Nephron (organoid): ENCODE measurements at regions not wholly inside any gene's neighbourhood (a gene's known extent, or its start where the extent isn't known, plus 50 kb on each side); places are given as distances from the start of the nearest gene placed in this dataset.

Experiments
- H3K27ac Mint-ChIP-seq, 3 experiments: 2 replicates each; pipeline ENCODE4 v1.8.0; 2020; ENCODE audit warnings: mixed read lengths in 3 of 3, mild to moderate bottlenecking in 2 of 3, moderate library complexity in 1 of 3
- H3K27me3 Mint-ChIP-seq: 2 replicates; pipeline ENCODE4 v1.8.0; 2021; ENCODE audit warnings: low read depth, mild to moderate bottlenecking, moderate library complexity, mixed read lengths
- H3K36me3 Mint-ChIP-seq: 2 replicates; pipeline ENCODE4 v1.8.0; 2020; ENCODE audit warnings: low read depth, mixed read lengths
- H3K4me1 Mint-ChIP-seq: 2 replicates; pipeline ENCODE4 v1.8.0; 2020; ENCODE audit warnings: mixed read lengths
- H3K4me3 Mint-ChIP-seq, 3 experiments: 2 replicates each; pipeline ENCODE4 v1.8.0; 2020; ENCODE audit warnings: mild to moderate bottlenecking in 3 of 3, mixed read lengths in 3 of 3, moderate library complexity in 2 of 3
- H3K9me3 Mint-ChIP-seq: 2 replicates; pipeline ENCODE4 v1.8.0; 2020; ENCODE audit warnings: mixed read lengths
- TF ChIP-seq, protein P1 (sequence below), 3 experiments: fragments of 200-600 bp; sonication (generic); IDR thresholded peaks; one replicate each; pipeline ENCODE4 v1.5.0; 2021; ENCODE audit warnings: antibody characterized with exemption in 3 of 3; ENCODE audit not compliant: unreplicated experiment in 3 of 3

DNA sequence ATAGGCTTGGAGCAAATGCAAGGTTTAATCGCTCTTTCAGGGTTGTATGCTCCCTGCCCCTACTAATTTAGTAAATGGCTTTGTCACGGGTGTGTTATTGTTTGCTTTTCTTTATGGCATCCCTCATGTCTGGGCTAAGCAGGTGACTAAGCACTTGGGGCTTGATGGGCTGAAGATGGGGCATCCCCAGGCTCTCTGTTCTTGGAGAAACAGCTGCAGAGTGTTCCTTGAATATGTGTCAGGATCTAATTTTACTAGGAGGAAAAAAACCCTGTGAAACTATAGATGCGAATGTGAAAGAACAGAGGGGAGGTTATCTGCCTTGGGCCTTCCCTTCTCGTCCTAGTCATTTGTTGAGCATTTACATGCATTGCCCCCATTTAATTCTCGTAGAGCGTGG lies 94.7 kb upstream of the TAF1B start:
- peaks cover 21% of the 10 kb centered on the region for H3K27me3 Mint-ChIP-seq
- H3K36me3 Mint-ChIP-seq: no peaks in the 10 kb centered on the region
- H3K4me1 Mint-ChIP-seq: peaks cover 41% of the 10 kb centered on the region
- H3K9me3 Mint-ChIP-seq: no peaks in the 10 kb centered on the region
- peak overlapping the region in 1 of 3 experiments; percentile 13 for H3K27ac Mint-ChIP-seq
- H3K4me3 Mint-ChIP-seq: peak overlapping the region in 1 of 3 experiments; percentile 12
- TF ChIP-seq, protein P1, sequence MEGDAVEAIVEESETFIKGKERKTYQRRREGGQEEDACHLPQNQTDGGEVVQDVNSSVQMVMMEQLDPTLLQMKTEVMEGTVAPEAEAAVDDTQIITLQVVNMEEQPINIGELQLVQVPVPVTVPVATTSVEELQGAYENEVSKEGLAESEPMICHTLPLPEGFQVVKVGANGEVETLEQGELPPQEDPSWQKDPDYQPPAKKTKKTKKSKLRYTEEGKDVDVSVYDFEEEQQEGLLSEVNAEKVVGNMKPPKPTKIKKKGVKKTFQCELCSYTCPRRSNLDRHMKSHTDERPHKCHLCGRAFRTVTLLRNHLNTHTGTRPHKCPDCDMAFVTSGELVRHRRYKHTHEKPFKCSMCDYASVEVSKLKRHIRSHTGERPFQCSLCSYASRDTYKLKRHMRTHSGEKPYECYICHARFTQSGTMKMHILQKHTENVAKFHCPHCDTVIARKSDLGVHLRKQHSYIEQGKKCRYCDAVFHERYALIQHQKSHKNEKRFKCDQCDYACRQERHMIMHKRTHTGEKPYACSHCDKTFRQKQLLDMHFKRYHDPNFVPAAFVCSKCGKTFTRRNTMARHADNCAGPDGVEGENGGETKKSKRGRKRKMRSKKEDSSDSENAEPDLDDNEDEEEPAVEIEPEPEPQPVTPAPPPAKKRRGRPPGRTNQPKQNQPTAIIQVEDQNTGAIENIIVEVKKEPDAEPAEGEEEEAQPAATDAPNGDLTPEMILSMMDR (IDR thresholded peaks at IDR 0.05; ENCODE audit: unreplicated experiment in 3 of 3): no peak

DNA sequence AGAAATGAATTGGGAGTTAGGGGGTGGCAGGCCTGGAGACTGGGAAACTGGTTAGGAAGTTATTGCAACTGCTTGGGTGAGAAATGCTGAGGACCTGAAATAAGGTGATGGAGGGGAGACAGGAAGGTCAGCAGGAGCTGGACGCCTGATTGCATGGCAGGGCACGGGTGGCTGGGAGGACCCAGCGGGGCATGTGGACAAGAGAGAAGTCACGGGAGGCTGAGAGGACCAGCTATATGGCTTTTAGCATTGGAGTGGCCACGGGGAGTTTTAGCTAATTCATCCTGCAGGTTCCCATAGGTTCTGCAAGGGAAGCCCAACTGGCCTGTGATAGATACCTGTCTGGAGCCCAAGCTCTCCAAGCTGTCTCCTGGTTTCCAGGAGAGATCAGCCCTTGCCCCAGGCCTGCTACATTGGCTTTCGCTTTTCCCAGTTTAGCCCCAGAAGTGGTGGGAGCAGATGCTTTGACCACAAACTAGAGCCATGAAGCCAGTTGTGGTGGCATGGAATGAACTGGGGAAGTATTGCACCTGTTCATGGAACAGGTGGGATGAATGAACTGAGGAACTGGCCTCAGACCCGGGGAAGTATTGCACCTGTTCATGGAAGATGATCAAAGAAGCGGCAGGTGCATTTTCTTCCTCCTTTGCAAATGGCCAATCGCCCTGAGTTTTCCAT lies 93.6 kb upstream of the TAF1B start:
- Mint-ChIP-seq H3K36me3 (no peaks in the 10 kb centered on the region), H3K4me1 (peaks cover 51% of the 10 kb centered on the region), H3K27me3 (peaks cover 21% of the 10 kb centered on the region), H3K4me3 (peak overlapping the region in 1 of 3 experiments; percentile 8), H3K9me3 (no peaks in the 10 kb centered on the region), H3K27ac (no peak overlapping the region)
- TF ChIP-seq, protein P1 (IDR thresholded peaks at IDR 0.05; ENCODE audit: unreplicated experiment in 3 of 3): no peak

DNA sequence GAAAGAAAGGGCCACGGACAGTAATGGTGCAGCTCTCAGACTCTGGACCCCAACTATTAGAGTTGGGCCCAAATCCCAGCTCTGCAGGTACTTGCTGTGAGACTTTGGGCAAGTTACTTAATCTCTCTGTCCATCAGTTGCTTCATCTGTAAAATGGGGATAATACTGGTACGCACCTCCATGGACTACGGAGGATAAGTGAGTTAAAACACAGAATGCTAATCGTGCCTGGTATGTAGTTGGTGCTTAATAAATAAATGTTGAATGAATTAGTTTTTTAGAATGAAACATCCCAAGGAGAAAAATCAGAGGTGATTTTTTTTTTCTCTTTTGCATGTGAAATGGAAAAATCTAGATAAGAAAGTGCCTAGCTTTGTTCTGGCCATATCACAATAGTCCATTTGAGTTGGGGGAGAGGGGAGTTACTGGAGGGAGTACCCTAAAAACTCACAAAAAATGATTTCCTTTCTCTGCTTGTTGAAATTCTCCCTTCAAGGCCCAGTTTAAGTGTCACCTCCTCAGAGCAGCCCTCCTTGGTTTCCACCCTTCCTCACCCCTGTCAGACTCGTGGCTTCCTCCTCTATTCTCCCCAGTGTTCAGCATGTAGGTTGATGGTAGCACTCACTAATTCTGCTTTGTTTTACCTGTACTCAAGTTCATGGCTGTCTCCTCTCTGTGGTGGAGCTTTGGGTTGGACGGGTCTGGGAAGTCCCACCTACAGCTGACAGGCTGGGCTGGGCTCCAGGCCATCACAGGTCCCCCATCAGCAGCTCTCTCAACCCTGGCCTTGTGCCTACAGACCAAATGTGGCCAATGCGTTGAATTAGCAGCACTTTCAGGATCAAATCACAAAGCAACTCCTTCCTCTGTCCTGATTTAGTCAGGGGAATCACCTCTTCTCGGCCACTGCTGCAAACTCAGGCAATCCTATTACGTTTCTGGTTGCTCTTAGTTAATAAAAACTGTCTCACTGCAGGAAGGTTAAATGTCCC lies 92.8 kb upstream of the TAF1B start:
- Mint-ChIP-seq H3K4me1 (peaks cover 58% of the 10 kb centered on the region), H3K9me3 (no peaks in the 10 kb centered on the region), H3K27ac (no peak overlapping the region), H3K36me3 (no peaks in the 10 kb centered on the region), H3K4me3 (peak overlapping the region in 1 of 3 experiments; percentile 10), H3K27me3 (peaks cover 25% of the 10 kb centered on the region)
- TF ChIP-seq, protein P1 (IDR thresholded peaks at IDR 0.05; ENCODE audit: unreplicated experiment in 3 of 3): no peak

DNA sequence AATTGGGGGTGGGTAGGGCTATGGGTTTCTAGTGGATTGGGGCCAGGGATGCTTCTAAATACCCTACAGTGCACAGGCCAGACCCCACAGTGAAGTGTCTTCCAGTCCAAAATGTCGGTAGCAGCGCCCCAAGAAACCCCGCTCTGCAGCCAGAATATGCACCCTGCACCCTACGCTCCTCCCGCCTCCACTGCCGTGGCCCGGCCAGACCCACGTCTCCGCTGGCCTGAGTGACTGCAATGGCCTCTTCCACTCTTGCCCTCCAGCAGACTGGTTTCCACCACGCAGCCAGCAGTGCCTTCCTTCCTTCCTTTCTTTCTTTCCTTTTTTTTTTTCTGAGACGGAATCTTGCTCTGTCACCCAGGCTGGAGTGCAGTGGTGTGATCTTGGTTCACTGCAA lies 91.4 kb upstream of the TAF1B start:
- Mint-ChIP-seq H3K36me3 (no peaks in the 10 kb centered on the region), H3K9me3 (no peaks in the 10 kb centered on the region), H3K27ac (no peak overlapping the region), H3K4me3 (no peak overlapping the region), H3K4me1 (peaks cover 71% of the 10 kb centered on the region), H3K27me3 (peaks cover 31% of the 10 kb centered on the region)
- TF ChIP-seq, protein P1 (IDR thresholded peaks at IDR 0.05; ENCODE audit: unreplicated experiment in 3 of 3): no peak

DNA sequence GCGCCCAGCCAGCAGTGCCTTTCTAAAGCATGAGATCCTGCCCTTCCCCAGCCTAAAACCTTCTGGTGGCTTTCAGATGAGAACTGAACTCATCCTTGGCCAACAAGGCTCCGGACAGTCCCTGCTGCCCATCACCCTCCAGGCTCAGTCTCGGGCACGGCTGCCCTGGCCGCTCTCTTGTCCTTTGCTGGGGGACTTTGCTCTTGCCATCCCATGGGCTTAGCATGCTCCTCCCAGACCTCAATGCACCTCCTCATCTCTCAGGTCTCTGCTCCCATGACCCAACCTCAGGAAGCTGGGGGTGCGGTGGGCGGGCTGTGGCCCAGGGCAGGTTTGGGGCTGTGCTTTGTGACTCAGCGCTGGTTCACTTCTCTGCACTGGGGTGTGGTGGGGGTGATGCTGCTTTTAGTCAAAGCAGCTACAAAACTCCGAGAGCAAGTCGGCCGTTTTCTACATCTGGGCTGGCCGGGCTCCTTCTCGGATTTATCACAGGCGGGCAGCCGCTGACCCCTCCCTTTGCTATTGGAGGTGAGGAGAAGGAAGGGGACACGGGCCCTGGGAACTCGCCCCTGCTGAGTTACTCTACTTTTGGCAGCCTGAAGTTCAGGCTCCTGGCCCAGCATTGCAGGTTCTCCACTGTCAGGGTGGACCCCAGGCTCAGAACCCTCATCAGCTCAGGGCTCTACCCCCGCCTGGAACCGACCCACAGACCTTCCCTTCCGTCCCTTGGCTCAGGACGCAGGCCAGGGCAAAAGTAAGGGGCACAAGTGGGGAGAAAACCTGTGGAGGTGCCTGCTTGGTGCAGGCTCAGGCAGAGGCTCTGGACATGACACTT lies 90.6 kb upstream of the TAF1B start:
- H3K9me3 Mint-ChIP-seq: no peaks in the 10 kb centered on the region
- TF ChIP-seq, protein P1 (IDR thresholded peaks at IDR 0.05; ENCODE audit: unreplicated experiment in 3 of 3): no peak
- H3K36me3 Mint-ChIP-seq: no peaks in the 10 kb centered on the region
- H3K4me3 Mint-ChIP-seq: no peak overlapping the region
- H3K27ac Mint-ChIP-seq: peak overlapping the region in 1 of 3 experiments; percentile 18
- H3K27me3 Mint-ChIP-seq: peaks cover 36% of the 10 kb centered on the region
- H3K4me1 Mint-ChIP-seq: peaks cover 77% of the 10 kb centered on the region
